ENCODE measurements at regions not wholly inside any gene's neighbourhood (a gene's known extent, or its start where the extent isn't known, plus 50 kb on each side); places are given as distances from the start of the nearest gene placed in this dataset.

- H3K27me3 ChIP-seq (replicated peaks; ENCODE audit: insufficient read depth, low read depth, low read length, poor library complexity), result peaks cover 25% of the 10 kb centered on the region
- BruUV-seq (replicated peaks), result no TSS peak
These were observed 99.9 kb upstream of the PAX6 start for GRCh38 chr11:31910950-31911576.

GRCh38 chr11:31903225-31904074, 92.3 kb upstream of the PAX6 start:
- no peak for DNase-seq (ENCODE audit: low spot score)
- no peak for TF ChIP-seq EZH2 (IDR thresholded peaks at IDR 0.05; ENCODE audit: borderline replicate concordance, low read depth, low read length, poor library complexity, severe bottlenecking)
- no peak for TF ChIP-seq CTCF (conservative IDR thresholded peaks at IDR 0.05; ENCODE audit: low read depth, low read length)
- BruUV-seq (replicated peaks), result no TSS peak
- CTCF ChIA-PET, result no interaction called here
- Histone ChIP-seq H3K36me3 (ENCODE audit: insufficient read depth, low read length, poor library complexity, severe bottlenecking) (no peaks in the 10 kb centered on the region), H3K4me3 (ENCODE audit: low read depth, low read length, poor library complexity, severe bottlenecking) (no peak overlapping the region), H3K4me1 (ENCODE audit: insufficient read depth, low read length, poor library complexity, severe bottlenecking) (no peaks in the 10 kb centered on the region), H3K27me3 (replicated peaks; ENCODE audit: insufficient read depth, low read depth, low read length, poor library complexity) (peaks cover 36% of the 10 kb centered on the region), H3K27ac (ENCODE audit: low read depth, low read length, poor library complexity, severe bottlenecking) (no peak overlapping the region), H3K9me3 (ENCODE audit: low read depth, low read length, poor library complexity, severe bottlenecking) (no peaks in the 10 kb centered on the region)
- POLR2A ChIA-PET (ENCODE audit: low non-redundant PET), result no interaction called here
- intact Hi-C loops (cut with micrococcal nuclease; ENCODE audit: unreplicated experiment), result no loop called here

More at GRCh38 chr11:31910950-31911576, 99.9 kb upstream of the PAX6 start:
- CTCF ChIA-PET, result interaction anchor here (0.7 kb wide), 1 partner anchor 656 kb away, joined by 10 read pairs; no protein-coding TSS in a partner anchor
- intact Hi-C loops (cut with micrococcal nuclease; ENCODE audit: unreplicated experiment), result no loop called here
- Histone ChIP-seq H3K4me1 (ENCODE audit: insufficient read depth, low read length, poor library complexity, severe bottlenecking) (no peaks in the 10 kb centered on the region), H3K4me3 (ENCODE audit: low read depth, low read length, poor library complexity, severe bottlenecking) (no peak overlapping the region), H3K36me3 (ENCODE audit: insufficient read depth, low read length, poor library complexity, severe bottlenecking) (no peaks in the 10 kb centered on the region), H3K9me3 (ENCODE audit: low read depth, low read length, poor library complexity, severe bottlenecking) (no peaks in the 10 kb centered on the region), H3K27ac (ENCODE audit: low read depth, low read length, poor library complexity, severe bottlenecking) (no peak overlapping the region)
- POLR2A ChIA-PET (ENCODE audit: low non-redundant PET), result no interaction called here
- TF ChIP-seq EZH2 (IDR thresholded peaks at IDR 0.05; ENCODE audit: borderline replicate concordance, low read depth, low read length, poor library complexity, severe bottlenecking) (no peak), CTCF (conservative IDR thresholded peaks at IDR 0.05; ENCODE audit: low read depth, low read length) (no peak)
- no peak for DNase-seq (ENCODE audit: low spot score)

DNA sequence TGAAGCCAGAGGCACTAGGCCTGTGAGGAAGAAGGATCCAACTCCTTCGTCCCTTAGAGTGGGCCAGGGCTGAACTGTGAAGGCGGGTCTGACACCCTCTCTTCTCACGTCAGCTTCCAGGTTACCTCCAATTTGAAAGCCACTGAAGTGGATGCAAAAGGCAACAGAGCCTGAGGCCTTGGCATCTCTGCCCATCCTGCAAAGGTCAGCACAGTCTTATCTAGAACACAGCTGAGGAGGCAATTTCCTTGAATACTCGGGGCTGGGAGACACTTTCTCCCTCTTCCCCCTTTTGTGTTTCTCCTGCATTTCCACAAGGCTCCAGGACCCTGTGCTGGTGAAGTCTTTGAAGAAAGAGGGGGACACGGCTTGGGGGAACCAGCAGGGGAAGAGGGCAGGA, 91.6 kb upstream of the PAX6 start:
- Histone ChIP-seq H3K27ac (ENCODE audit: low read depth, low read length, poor library complexity, severe bottlenecking) (no peak overlapping the region), H3K36me3 (ENCODE audit: insufficient read depth, low read length, poor library complexity, severe bottlenecking) (no peaks in the 10 kb centered on the region), H3K4me3 (ENCODE audit: low read depth, low read length, poor library complexity, severe bottlenecking) (no peak overlapping the region), H3K9me3 (ENCODE audit: low read depth, low read length, poor library complexity, severe bottlenecking) (no peaks in the 10 kb centered on the region), H3K27me3 (replicated peaks; ENCODE audit: insufficient read depth, low read depth, low read length, poor library complexity) (peaks cover 39% of the 10 kb centered on the region), H3K4me1 (ENCODE audit: insufficient read depth, low read length, poor library complexity, severe bottlenecking) (no peaks in the 10 kb centered on the region)
- CTCF ChIA-PET, result no interaction called here
- BruUV-seq (replicated peaks), result no TSS peak
- intact Hi-C loops (cut with micrococcal nuclease; ENCODE audit: unreplicated experiment), result no loop called here
- POLR2A ChIA-PET (ENCODE audit: low non-redundant PET), result no interaction called here
- DNase-seq (ENCODE audit: low spot score), result no peak
- TF ChIP-seq EZH2 (IDR thresholded peaks at IDR 0.05; ENCODE audit: borderline replicate concordance, low read depth, low read length, poor library complexity, severe bottlenecking), result no peak
- no peak for TF ChIP-seq CTCF (conservative IDR thresholded peaks at IDR 0.05; ENCODE audit: low read depth, low read length)

Data from A673 (cell line).